HG02870 (cell line): ENCODE measurements at regions not wholly inside any gene's neighbourhood (a gene's known extent, or its start where the extent isn't known, plus 50 kb on each side); places are given as distances from the start of the nearest gene placed in this dataset.
A peak's percentile ranks its signal among the peaks of the same experiment; 100 is the strongest.

Source experiments
- ATAC-seq: cut with Tn5 transposase; IDR thresholded peaks from one replicate; pipeline ENCODE4 v1.9.1; 2021; ENCODE audit warnings: mild to moderate bottlenecking, moderate library complexity; ENCODE audit not compliant: unreplicated experiment

- no peak for ATAC-seq
Measured at GRCh38 chr13:100941377-100942368, 267.1 kb upstream of the TMTC4 start.

GRCh38 chr13:100940658-100941057, 266.1 kb upstream of the TMTC4 start:
- ATAC-seq = no peak

GRCh38 chr13:100933841-100934240, 259.2 kb upstream of the TMTC4 start:
- ATAC-seq = no peak

GRCh38 chr13:100922599-100922998, 248.0 kb upstream of the TMTC4 start:
- no peak for ATAC-seq

GRCh38 chr13:100921139-100921538, 246.5 kb upstream of the TMTC4 start:
- no peak for ATAC-seq

- peak; percentile 54 for ATAC-seq
Measured at GRCh38 chr13:100917011-100917410, 242.4 kb upstream of the TMTC4 start.

GRCh38 chr13:100913143-100913542, 238.5 kb upstream of the TMTC4 start:
- ATAC-seq = no peak

- no peak for ATAC-seq
Measured at GRCh38 chr13:100904293-100904976, 229.8 kb upstream of the TMTC4 start.

- no peak for ATAC-seq
Measured at GRCh38 chr13:100899720-100900316, 225.2 kb upstream of the TMTC4 start.

- no peak for ATAC-seq
Measured at GRCh38 chr13:100898431-100898830, 223.8 kb upstream of the TMTC4 start.

GRCh38 chr13:100895651-100896050, 221.1 kb upstream of the TMTC4 start:
- no peak for ATAC-seq

GRCh38 chr13:100892981-100893380, 218.4 kb upstream of the TMTC4 start:
- ATAC-seq = no peak

- no peak for ATAC-seq
Measured at GRCh38 chr13:100890645-100891044, 216.1 kb upstream of the TMTC4 start.

GRCh38 chr13:100887729-100888151, 213.1 kb upstream of the TMTC4 start:
- no peak for ATAC-seq

GRCh38 chr13:100883453-100883852, 208.9 kb upstream of the TMTC4 start:
- ATAC-seq = no peak

GRCh38 chr13:100881291-100881864, 206.8 kb upstream of the TMTC4 start:
- no peak for ATAC-seq

- ATAC-seq = no peak
Measured at GRCh38 chr13:100880166-100880565, 205.6 kb upstream of the TMTC4 start.

GRCh38 chr13:100879255-100879654, 204.7 kb upstream of the TMTC4 start:
- no peak for ATAC-seq

GRCh38 chr13:100876044-100876403, 201.4 kb upstream of the TMTC4 start:
- ATAC-seq = no peak

GRCh38 chr13:100875392-100876043, 200.9 kb upstream of the TMTC4 start:
- peak; percentile 70 for ATAC-seq

- ATAC-seq = no peak
Measured at GRCh38 chr13:100872761-100873160, 198.2 kb upstream of the TMTC4 start.
